RWPE2 (cell line): ENCODE measurements at regions not wholly inside any gene's neighbourhood (a gene's known extent, or its start where the extent isn't known, plus 50 kb on each side); places are given as distances from the start of the nearest gene placed in this dataset.

ENCODE experiments used
- ATAC-seq: fragments of 200-7000 bp; cut with Tn5 transposase; 3 replicates; pipeline ENCODE4 v1.9.1; 2021; ENCODE audit warnings: low read depth
- DNase-seq: peaks from one replicate; pipeline ENCODE4 v3.0.0-alpha.2; 2020; ENCODE audit warnings: low spot score
- H3K27ac ChIP-seq: fragments of 450-650 bp; 2 replicates; pipeline ENCODE4 v1.5.1; 2017; ENCODE audit warnings: mild to moderate bottlenecking; ENCODE audit not compliant: poor library complexity, severe bottlenecking
- H3K27me3 ChIP-seq: fragments of 250-450 bp; sonication (Bioruptor Pico); 2 replicates; pipeline ENCODE4 v1.5.1; 2021; ENCODE audit warnings: mild to moderate bottlenecking, moderate library complexity; ENCODE audit not compliant: insufficient read depth, poor library complexity, severe bottlenecking
- H3K36me3 ChIP-seq: fragments of 250-450 bp; sonication (Bioruptor Pico); 2 replicates; pipeline ENCODE4 v1.5.1; 2020; ENCODE audit warnings: low read depth, mild to moderate bottlenecking, moderate library complexity
- H3K4me1 ChIP-seq: fragments of 250-450 bp; sonication (Bioruptor Pico); 2 replicates; pipeline ENCODE4 v1.5.1; 2021; ENCODE audit warnings: mild to moderate bottlenecking, moderate library complexity; ENCODE audit not compliant: insufficient read depth, poor library complexity, severe bottlenecking
- H3K4me3 ChIP-seq: fragments of 250-450 bp; sonication (Bioruptor Pico); 2 replicates; pipeline ENCODE4 v1.5.1; 2021; ENCODE audit warnings: mild to moderate bottlenecking, moderate library complexity; ENCODE audit not compliant: severe bottlenecking
- H3K9me3 ChIP-seq: fragments of 250-450 bp; sonication (Bioruptor Pico); 2 replicates; pipeline ENCODE4 v1.5.1; 2021; ENCODE audit warnings: mild to moderate bottlenecking, moderate library complexity; ENCODE audit not compliant: severe bottlenecking
- CTCF ChIP-seq: fragments of 450-650 bp; IDR thresholded peaks from one replicate; pipeline ENCODE4 v1.5.1; 2017; ENCODE audit warnings: mild to moderate bottlenecking, moderate library complexity; ENCODE audit not compliant: poor library complexity, severe bottlenecking

GRCh38 chr5:124459984-124460383, 286.5 kb downstream of the ZNF608 start:
- Histone ChIP-seq H3K27ac (no peak overlapping the region), H3K4me3 (no peak overlapping the region), H3K36me3 (no peaks in the 10 kb centered on the region), H3K27me3 (no peaks in the 10 kb centered on the region), H3K9me3 (no peaks in the 10 kb centered on the region), H3K4me1 (no peaks in the 10 kb centered on the region)
- ATAC-seq (no peak), DNase-seq (no peak)
- no peak for TF ChIP-seq CTCF

DNA sequence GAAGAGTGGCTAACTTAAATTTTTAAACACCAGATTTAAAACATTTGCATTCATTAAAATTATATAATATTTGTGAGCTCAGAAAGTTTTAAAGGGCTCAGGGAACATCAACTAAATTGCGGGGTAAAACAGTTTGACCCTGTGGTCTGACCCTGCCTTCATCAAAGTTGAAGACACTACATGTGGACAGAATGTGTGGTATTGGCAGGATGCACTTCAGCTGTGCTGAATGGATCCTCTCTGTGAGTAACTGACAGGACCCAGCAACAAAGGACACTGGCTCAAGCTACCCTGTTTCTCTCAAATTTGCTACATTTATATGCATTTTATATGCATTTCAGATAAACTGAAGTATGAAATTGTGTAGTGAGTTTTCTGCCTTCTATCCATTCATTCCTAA, 288.5 kb downstream of the ZNF608 start:
- Histone ChIP-seq H3K4me1 (peaks cover 4% of the 10 kb centered on the region), H3K27me3 (no peaks in the 10 kb centered on the region), H3K27ac (no peak overlapping the region), H3K4me3 (no peak overlapping the region), H3K36me3 (no peaks in the 10 kb centered on the region), H3K9me3 (no peaks in the 10 kb centered on the region)
- no peak for TF ChIP-seq CTCF
- ATAC-seq = no peak
- no peak for DNase-seq

GRCh38 chr5:124457101-124457500, 289.3 kb downstream of the ZNF608 start:
- Histone ChIP-seq H3K9me3 (no peaks in the 10 kb centered on the region), H3K27me3 (no peaks in the 10 kb centered on the region), H3K27ac (no peak overlapping the region), H3K4me3 (no peak overlapping the region), H3K4me1 (peaks cover 4% of the 10 kb centered on the region), H3K36me3 (no peaks in the 10 kb centered on the region)
- ATAC-seq (no peak), DNase-seq (no peak)
- no peak for TF ChIP-seq CTCF

- Histone ChIP-seq H3K36me3 (no peaks in the 10 kb centered on the region), H3K27me3 (no peaks in the 10 kb centered on the region), H3K4me3 (no peak overlapping the region), H3K9me3 (no peaks in the 10 kb centered on the region), H3K27ac (no peak overlapping the region), H3K4me1 (peaks cover 4% of the 10 kb centered on the region)
- DNase-seq = no peak
- ATAC-seq = no peak
- no peak for TF ChIP-seq CTCF
These were observed 290.2 kb downstream of the ZNF608 start for GRCh38 chr5:124456249-124456648.

- TF ChIP-seq CTCF = no peak
- no peak for DNase-seq
- Histone ChIP-seq H3K4me1 (peaks cover 4% of the 10 kb centered on the region), H3K27ac (no peak overlapping the region), H3K9me3 (no peaks in the 10 kb centered on the region), H3K4me3 (no peak overlapping the region), H3K27me3 (no peaks in the 10 kb centered on the region), H3K36me3 (no peaks in the 10 kb centered on the region)
- ATAC-seq = no peak
These were observed 292.4 kb downstream of the ZNF608 start for GRCh38 chr5:124454081-124454480.
